Astrocyte of the spinal cord (primary cell): ENCODE measurements at regions not wholly inside any gene's neighbourhood (a gene's known extent, or its start where the extent isn't known, plus 50 kb on each side); places are given as distances from the start of the nearest gene placed in this dataset.
A peak's percentile ranks its signal among the peaks of the same experiment; 100 is the strongest.

Experiments
- DNase-seq: peaks from one replicate; pipeline ENCODE4 v3.0.0; 2011; ENCODE audit warnings: low read depth, low spot score
- H3K4me3 ChIP-seq: 2 replicates; pipeline ENCODE4 v1.5.1; 2011; ENCODE audit warnings: low read depth, mild to moderate bottlenecking, low read length, moderate library complexity
- in situ Hi-C: cut with HindIII; loops from 2 replicates; pipeline ENCODE4 v1.10.0; 2017; ENCODE audit warnings: low sequenced_read_pairs
- TF ChIP-seq, protein P1 (sequence below): IDR thresholded peaks from 2 replicates; pipeline ENCODE4 v1.5.1; 2012; ENCODE audit warnings: low read depth, mild to moderate bottlenecking, low read length, inconsistent platforms

- TF ChIP-seq, protein P1, sequence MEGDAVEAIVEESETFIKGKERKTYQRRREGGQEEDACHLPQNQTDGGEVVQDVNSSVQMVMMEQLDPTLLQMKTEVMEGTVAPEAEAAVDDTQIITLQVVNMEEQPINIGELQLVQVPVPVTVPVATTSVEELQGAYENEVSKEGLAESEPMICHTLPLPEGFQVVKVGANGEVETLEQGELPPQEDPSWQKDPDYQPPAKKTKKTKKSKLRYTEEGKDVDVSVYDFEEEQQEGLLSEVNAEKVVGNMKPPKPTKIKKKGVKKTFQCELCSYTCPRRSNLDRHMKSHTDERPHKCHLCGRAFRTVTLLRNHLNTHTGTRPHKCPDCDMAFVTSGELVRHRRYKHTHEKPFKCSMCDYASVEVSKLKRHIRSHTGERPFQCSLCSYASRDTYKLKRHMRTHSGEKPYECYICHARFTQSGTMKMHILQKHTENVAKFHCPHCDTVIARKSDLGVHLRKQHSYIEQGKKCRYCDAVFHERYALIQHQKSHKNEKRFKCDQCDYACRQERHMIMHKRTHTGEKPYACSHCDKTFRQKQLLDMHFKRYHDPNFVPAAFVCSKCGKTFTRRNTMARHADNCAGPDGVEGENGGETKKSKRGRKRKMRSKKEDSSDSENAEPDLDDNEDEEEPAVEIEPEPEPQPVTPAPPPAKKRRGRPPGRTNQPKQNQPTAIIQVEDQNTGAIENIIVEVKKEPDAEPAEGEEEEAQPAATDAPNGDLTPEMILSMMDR, result no peak
- no peak overlapping the region for H3K4me3 ChIP-seq
- DNase-seq, result no peak
- in situ Hi-C loops, result no loop called here
These were observed 97.1 kb downstream of the JCAD start for GRCh38 chr10:29962166-29962850.

DNA sequence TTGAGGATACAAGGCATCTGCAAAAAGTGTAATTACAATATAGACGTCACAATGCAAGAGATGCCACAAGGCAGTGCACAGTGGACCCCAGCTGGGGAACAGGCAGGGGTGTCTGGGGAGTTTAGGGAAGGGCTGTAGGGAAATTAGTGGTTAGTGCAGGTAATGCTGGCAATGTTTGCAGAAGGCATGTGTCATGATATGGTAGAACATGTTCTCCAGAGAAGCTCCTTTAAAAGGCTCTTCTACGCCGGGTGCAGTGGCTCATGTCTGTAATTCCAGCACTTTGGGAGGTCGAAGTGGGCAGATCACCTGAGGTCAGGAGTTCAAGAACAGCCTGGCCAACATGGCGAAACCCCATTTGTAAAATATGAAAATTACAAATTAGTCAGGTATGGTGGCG lies 98.0 kb downstream of the JCAD start:
- no peak for DNase-seq
- TF ChIP-seq, protein P1, result no peak
- in situ Hi-C loops, result no loop called here
- H3K4me3 ChIP-seq, result no peak overlapping the region

- no peak for DNase-seq
- no peak overlapping the region for H3K4me3 ChIP-seq
- TF ChIP-seq, protein P1, result no peak
- in situ Hi-C loops, result no loop called here
These were observed 99.1 kb downstream of the JCAD start for GRCh38 chr10:29960261-29960660.

GRCh38 chr10:29959586-29959985 lies 99.8 kb downstream of the JCAD start:
- DNase-seq, result no peak
- in situ Hi-C loops, result no loop called here

GRCh38 chr10:29958440-29958839 lies 100.9 kb downstream of the JCAD start:
- no peak for DNase-seq
- H3K4me3 ChIP-seq, result no peak overlapping the region
- TF ChIP-seq, protein P1, result no peak
- in situ Hi-C loops, result no loop called here

More at GRCh38 chr10:29959586-29959985, 99.8 kb downstream of the JCAD start:
- TF ChIP-seq, protein P1, result no peak
- no peak overlapping the region for H3K4me3 ChIP-seq

- DNase-seq, result peak; percentile 50
- TF ChIP-seq, protein P1, result no peak
- in situ Hi-C loops, result no loop called here
- no peak overlapping the region for H3K4me3 ChIP-seq
These were observed 101.5 kb downstream of the JCAD start for GRCh38 chr10:29957907-29958331.
